Stomach (tissue), 4 donors: ENCODE measurements at regions not wholly inside any gene's neighbourhood (a gene's known extent, or its start where the extent isn't known, plus 50 kb on each side); places are given as distances from the start of the nearest gene placed in this dataset.

Experiments used
- EP300 ChIP-seq: sonication (generic); formaldehyde crosslinking; IDR thresholded peaks from one replicate; pipeline ENCODE4 v1.6.1; 2017; ENCODE audit warnings: antibody characterized with exemption
- POLR2A ChIP-seq, 4 donors: fragments of 450-650 bp; IDR thresholded peaks; one replicate each; pipeline ENCODE4 v1.6.1; 2016; ENCODE audit warnings: antibody characterized with exemption in 4 of 4, control low read depth in 2 of 4, mild to moderate bottlenecking in 1 of 4, moderate library complexity in 1 of 4
- POLR2AphosphoS5 ChIP-seq, 3 donors: sonication (generic); formaldehyde crosslinking; IDR thresholded peaks; one replicate each; pipeline ENCODE4 v1.6.1; 2016; ENCODE audit warnings: antibody characterized with exemption in 3 of 3
- TF ChIP-seq, protein P1 (sequence below), 7 experiments: fragments of 450-650 bp in 4 of 7; fragments of 200-600 bp in 3 of 7; sonication (generic) in 3 of 7; IDR thresholded peaks; one replicate each; pipeline ENCODE4 v1.5.1; 2016 to 2019; ENCODE audit warnings: antibody characterized with exemption in 7 of 7, control low read depth in 2 of 7, mild to moderate bottlenecking in 1 of 7

DNA sequence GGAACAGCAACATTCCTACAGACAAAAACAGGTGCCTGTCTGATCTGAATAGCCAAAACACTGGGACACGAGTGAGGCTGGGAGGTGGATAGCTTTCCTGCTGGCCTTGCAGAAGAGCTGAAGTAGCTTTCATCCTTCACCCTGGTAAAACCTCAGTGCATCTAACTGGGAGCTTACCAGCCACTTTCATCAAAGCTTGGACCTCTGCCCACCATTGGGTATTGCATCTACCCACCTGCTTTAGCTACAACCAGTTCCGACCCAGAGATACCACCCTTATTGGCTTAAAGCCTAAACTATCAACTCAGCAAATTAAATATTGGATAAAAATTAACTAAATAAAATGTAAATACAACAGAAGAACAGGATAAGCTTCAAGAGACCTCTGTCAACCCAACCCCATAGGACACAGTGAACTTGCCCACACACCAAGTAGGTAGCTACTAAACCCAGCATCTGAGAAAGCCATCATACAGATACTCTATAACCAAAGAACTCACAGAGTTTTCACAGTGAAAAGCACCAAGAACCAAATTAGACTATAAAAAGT lies 866.3 kb downstream of the FSCB start:
- TF ChIP-seq, protein P1, sequence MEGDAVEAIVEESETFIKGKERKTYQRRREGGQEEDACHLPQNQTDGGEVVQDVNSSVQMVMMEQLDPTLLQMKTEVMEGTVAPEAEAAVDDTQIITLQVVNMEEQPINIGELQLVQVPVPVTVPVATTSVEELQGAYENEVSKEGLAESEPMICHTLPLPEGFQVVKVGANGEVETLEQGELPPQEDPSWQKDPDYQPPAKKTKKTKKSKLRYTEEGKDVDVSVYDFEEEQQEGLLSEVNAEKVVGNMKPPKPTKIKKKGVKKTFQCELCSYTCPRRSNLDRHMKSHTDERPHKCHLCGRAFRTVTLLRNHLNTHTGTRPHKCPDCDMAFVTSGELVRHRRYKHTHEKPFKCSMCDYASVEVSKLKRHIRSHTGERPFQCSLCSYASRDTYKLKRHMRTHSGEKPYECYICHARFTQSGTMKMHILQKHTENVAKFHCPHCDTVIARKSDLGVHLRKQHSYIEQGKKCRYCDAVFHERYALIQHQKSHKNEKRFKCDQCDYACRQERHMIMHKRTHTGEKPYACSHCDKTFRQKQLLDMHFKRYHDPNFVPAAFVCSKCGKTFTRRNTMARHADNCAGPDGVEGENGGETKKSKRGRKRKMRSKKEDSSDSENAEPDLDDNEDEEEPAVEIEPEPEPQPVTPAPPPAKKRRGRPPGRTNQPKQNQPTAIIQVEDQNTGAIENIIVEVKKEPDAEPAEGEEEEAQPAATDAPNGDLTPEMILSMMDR (IDR thresholded peaks at IDR 0.05) = no peak
- TF ChIP-seq POLR2AphosphoS5 (IDR thresholded peaks at IDR 0.05) (no peak), POLR2A (IDR thresholded peaks at IDR 0.05) (no peak), EP300 (no peak)
